IMR-90 (cell line): ENCODE measurements at regions not wholly inside any gene's neighbourhood (a gene's known extent, or its start where the extent isn't known, plus 50 kb on each side); places are given as distances from the start of the nearest gene placed in this dataset.

Experiments
- BHLHE40 ChIP-seq: fragments of 150-350 bp; IDR thresholded peaks from 2 replicates; pipeline ENCODE4 v1.6.1; 2016; ENCODE audit warnings: mild to moderate bottlenecking, low read depth, low read length
- CEBPB ChIP-seq: IDR thresholded peaks from 2 replicates; pipeline ENCODE4 v1.6.1; 2012; ENCODE audit warnings: low read depth, low read length, improper control_type of control experiment
- FOS ChIP-seq: fragments of 150-350 bp; IDR thresholded peaks from 2 replicates; pipeline ENCODE4 v1.6.1; 2016; ENCODE audit warnings: low read depth, low read length
- MAZ ChIP-seq: IDR thresholded peaks from 2 replicates; pipeline ENCODE4 v1.6.1; 2012; ENCODE audit warnings: low read depth, mild to moderate bottlenecking, low read length, improper control_type of control experiment, moderate library complexity, borderline replicate concordance
- MXI1 ChIP-seq: IDR thresholded peaks from 2 replicates; pipeline ENCODE4 v1.6.1; 2012; ENCODE audit warnings: low read depth, mild to moderate bottlenecking, low read length, moderate library complexity, borderline replicate concordance
- POLR2A ChIP-seq: IDR thresholded peaks from 2 replicates; pipeline ENCODE4 v1.6.1; 2012; ENCODE audit warnings: mild to moderate bottlenecking, low read depth, low read length
- RAD21 ChIP-seq: IDR thresholded peaks from 2 replicates; pipeline ENCODE4 v1.6.1; 2012; ENCODE audit warnings: low read length, improper control_type of control experiment
- RCOR1 ChIP-seq: IDR thresholded peaks from 2 replicates; pipeline ENCODE4 v1.6.1; 2012; ENCODE audit warnings: mild to moderate bottlenecking, low read length, improper control_type of control experiment; ENCODE audit not compliant: insufficient replicate concordance
- RFX5 ChIP-seq: IDR thresholded peaks from 2 replicates; pipeline ENCODE4 v1.8.0; 2012; ENCODE audit warnings: low read depth, mild to moderate bottlenecking, low read length, moderate library complexity
- SMC3 ChIP-seq: fragments of 150-350 bp; IDR thresholded peaks from 2 replicates; pipeline ENCODE4 v1.6.1; 2016; ENCODE audit warnings: low read depth, mild to moderate bottlenecking, antibody characterized with exemption, low read length, moderate library complexity
- TF ChIP-seq, protein P1 (sequence below): conservative IDR thresholded peaks from 2 replicates; pipeline ENCODE4 v1.5.1; 2012; ENCODE audit warnings: mild to moderate bottlenecking, low read depth, low read length, improper control_type of control experiment
- TF ChIP-seq, protein P2 (sequence below): fragments of 150-350 bp; IDR thresholded peaks from 2 replicates; pipeline ENCODE4 v1.6.1; 2016; ENCODE audit warnings: low read depth, mild to moderate bottlenecking, low read length, moderate library complexity, borderline replicate concordance
- TF ChIP-seq, protein P3 (sequence below): fragments of 150-350 bp; IDR thresholded peaks from 2 replicates; pipeline ENCODE4 v1.6.1; 2017; ENCODE audit warnings: mild to moderate bottlenecking, antibody characterized with exemption, low read length, low read depth

DNA sequence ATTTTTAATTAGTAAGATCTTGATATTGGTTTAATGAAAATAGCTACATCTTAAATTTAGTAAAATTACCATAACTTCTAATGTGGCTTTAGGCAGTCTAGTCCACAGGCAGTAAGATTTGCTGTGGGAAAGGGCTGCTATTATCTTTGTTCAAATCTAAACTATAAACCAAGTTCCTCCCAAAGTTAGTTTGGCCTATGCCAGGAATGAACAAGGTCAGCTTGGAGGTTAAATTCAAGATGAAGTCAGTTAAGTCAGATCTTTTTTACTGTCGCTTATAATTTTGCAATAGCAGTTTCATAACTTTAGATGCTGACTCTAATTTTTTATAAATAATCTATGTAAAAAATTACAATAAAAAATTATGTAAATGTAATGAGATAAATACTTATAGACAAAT is 1016.9 kb upstream of the ALCAM start:
- TF ChIP-seq, protein P1, sequence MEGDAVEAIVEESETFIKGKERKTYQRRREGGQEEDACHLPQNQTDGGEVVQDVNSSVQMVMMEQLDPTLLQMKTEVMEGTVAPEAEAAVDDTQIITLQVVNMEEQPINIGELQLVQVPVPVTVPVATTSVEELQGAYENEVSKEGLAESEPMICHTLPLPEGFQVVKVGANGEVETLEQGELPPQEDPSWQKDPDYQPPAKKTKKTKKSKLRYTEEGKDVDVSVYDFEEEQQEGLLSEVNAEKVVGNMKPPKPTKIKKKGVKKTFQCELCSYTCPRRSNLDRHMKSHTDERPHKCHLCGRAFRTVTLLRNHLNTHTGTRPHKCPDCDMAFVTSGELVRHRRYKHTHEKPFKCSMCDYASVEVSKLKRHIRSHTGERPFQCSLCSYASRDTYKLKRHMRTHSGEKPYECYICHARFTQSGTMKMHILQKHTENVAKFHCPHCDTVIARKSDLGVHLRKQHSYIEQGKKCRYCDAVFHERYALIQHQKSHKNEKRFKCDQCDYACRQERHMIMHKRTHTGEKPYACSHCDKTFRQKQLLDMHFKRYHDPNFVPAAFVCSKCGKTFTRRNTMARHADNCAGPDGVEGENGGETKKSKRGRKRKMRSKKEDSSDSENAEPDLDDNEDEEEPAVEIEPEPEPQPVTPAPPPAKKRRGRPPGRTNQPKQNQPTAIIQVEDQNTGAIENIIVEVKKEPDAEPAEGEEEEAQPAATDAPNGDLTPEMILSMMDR: no peak
- TF ChIP-seq POLR2A (no peak), SMC3 (no peak), MAZ (no peak), RCOR1 (no peak), MXI1 (no peak), FOS (no peak), BHLHE40 (no peak), RAD21 (no peak), CEBPB (no peak), RFX5 (no peak)
- TF ChIP-seq, protein P2, sequence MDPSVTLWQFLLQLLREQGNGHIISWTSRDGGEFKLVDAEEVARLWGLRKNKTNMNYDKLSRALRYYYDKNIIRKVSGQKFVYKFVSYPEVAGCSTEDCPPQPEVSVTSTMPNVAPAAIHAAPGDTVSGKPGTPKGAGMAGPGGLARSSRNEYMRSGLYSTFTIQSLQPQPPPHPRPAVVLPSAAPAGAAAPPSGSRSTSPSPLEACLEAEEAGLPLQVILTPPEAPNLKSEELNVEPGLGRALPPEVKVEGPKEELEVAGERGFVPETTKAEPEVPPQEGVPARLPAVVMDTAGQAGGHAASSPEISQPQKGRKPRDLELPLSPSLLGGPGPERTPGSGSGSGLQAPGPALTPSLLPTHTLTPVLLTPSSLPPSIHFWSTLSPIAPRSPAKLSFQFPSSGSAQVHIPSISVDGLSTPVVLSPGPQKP: no peak
- TF ChIP-seq, protein P3, sequence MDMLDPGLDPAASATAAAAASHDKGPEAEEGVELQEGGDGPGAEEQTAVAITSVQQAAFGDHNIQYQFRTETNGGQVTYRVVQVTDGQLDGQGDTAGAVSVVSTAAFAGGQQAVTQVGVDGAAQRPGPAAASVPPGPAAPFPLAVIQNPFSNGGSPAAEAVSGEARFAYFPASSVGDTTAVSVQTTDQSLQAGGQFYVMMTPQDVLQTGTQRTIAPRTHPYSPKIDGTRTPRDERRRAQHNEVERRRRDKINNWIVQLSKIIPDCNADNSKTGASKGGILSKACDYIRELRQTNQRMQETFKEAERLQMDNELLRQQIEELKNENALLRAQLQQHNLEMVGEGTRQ: no peak
